NCI-H2227 treated with DMSO at 0.1 percent for 48 hours (cell line): ENCODE measurements at regions not wholly inside any gene's neighbourhood (a gene's known extent, or its start where the extent isn't known, plus 50 kb on each side); places are given as distances from the start of the nearest gene placed in this dataset.
"Not testable (repeated sequence)": the region's sequence is repeated elsewhere in the genome, so short reads cannot be mapped to it uniquely, and the experiment has no call there.

Experiments used
- DNase-seq: peaks from one replicate; lab custom pipeline; 2025; lab: John Stamatoyannopoulos, UW

- DNase-seq: no peak
These were observed 202.1 kb upstream of the WWC1 start for GRCh38 chr5:168089201-168089887.

DNA sequence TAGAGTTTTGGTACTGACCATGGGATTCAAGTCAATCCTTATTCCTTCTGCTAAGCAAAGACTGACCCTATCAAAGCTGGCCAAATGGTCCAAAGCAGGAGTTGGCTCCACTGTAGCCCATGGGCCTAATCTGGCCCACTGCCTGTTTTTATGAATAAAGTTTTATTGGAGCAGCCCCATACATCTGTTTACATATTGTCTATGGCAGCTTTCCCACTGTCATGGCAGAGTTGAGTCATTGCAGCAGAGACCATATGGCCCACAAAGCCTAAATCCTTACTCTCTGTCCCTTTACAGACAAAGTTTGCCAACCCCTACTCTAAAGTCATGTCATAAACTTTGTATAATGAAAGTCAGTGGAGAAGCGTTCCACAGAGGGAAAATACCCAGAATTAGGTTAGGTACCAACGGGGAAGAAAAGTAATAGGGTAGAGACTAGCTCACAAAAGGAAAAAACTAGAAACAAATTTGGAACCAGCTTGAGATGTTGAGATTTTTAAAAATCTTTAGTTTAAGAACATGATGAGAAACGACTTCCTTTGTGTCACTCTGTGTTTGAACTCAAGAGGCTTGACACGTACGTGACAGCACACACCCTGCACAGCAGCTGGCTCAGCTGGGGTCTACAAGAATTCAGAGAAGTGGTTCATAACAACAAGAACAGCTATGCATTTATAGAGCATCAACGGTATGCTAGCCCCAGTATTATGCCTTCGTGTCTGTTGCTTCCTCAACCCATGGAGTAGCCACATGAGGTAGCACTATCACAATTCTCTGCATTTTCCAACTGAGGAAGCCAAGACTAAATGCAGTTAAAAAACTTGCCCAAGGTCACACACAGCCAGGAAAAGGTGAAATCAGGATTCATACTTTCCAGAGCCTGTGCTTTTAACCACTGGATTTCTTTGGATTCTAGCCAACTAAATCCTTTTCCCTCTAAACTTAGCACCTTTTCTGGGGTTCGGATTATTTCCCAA is 198.9 kb upstream of the WWC1 start:
- no peak for DNase-seq

DNA sequence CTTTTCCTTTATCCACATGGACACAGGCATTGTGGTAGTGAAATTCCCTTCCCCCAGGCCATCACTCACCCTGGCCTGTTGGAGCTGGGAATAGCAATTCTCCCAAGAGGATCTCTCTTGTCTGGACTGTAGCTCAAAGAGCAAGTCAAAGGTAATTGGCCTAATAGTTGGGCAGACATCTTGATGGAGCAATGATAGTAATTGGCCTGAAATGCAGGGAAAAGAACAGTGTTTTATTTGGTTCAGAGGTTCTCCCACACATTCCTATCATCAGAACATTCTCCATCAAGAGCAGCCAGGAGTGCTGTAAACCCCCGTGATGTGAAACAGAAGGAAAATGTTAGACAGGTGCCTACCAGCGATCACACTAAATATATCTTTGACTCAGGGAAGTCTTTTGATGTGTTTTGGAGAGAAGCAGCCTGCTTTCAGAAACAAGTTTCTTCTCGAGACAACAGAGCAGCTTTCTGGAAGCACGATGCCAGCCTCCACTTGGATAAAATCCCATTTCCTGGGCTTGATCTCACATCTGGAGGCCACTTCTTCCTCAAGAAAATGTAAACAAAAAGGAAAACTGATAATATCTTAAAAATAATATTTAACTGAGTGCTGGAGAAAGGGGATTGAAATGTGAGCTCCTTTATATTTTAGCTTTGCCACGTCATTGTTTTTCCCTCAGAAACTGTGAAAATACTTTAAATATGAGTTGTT is 198.1 kb upstream of the WWC1 start:
- peak; percentile 14 for DNase-seq

DNA sequence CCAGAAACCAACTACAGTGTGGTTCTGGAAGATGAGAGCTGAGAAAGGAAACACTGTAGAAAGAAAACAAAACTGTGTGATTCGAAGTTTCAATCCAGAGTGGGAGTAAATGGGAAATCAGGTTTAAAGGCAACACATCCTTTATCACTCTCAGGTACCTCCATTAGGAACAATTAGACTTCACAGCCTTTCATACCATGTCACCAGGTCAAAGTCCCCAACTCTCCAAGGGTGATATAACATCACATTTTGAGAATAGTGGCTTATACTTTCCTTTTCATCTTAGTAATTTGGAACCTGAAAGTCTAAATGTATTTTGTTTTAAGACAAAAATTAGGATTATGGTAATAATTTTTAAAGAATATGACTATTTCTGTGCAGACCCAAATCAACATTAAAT is 194.9 kb upstream of the WWC1 start:
- DNase-seq: no peak

DNA sequence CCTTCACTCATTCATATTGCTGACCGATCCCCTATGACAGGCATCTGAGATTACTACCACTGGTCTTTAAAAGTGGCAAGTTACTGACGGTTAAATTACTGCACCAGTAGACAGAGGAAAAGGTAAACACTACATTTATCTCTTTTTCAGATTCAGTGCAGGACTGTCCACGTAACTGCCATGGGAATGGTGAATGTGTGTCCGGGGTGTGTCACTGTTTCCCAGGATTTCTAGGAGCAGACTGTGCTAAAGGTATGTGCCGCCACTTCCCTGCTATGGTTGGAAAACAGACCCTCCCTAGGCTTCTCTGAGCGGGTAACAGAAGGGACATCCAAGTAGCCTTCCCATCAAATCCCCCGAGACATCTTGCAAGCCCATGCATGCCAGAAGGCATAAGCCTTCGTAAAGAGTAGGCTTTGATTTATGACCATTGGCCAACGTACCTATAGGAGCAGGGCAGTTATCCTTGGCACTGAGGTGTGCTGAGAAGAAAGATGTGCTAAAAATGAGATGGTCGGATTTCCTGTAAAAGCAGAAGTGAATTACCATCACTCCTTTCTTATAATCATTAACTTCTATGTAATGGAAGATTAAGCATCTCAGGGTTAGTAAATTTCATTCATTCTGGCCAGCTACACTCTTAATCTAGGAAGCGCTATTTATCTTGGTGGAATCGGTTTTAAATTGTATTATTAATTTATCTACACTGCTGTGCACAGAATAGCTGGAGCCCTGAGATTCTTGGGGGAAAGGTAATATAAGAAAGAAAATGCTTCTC is 193.4 kb upstream of the WWC1 start:
- DNase-seq: no peak

- DNase-seq: no peak
These were observed 190.1 kb upstream of the WWC1 start for GRCh38 chr5:168101352-168101751.

GRCh38 chr5:168103018-168103417 is 188.4 kb upstream of the WWC1 start:
- DNase-seq: not testable (repeated sequence)

GRCh38 chr5:168104350-168104749 is 187.1 kb upstream of the WWC1 start:
- no peak for DNase-seq

GRCh38 chr5:168104811-168105481 is 186.5 kb upstream of the WWC1 start:
- DNase-seq: no peak

GRCh38 chr5:168106008-168106761 is 185.3 kb upstream of the WWC1 start:
- no peak for DNase-seq

DNA sequence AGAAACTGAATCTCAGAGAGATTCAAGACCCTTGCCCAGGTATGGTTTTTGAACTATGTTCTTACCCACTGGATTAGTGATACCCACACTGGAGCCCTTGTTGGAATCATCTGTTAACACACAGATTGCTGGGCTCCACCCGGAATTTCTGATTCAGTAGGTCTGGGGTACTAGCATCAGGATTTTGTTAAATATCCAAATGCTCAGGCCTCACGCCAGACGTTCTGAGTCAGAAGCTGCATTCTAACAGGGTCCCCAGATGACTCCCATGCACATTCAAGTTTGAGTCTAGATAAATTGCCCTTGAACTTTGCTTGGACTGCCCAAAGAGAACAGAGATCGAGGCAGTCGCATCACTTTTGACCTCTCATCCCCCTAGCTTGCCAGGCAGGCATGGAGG is 182.0 kb upstream of the WWC1 start:
- no peak for DNase-seq

DNA sequence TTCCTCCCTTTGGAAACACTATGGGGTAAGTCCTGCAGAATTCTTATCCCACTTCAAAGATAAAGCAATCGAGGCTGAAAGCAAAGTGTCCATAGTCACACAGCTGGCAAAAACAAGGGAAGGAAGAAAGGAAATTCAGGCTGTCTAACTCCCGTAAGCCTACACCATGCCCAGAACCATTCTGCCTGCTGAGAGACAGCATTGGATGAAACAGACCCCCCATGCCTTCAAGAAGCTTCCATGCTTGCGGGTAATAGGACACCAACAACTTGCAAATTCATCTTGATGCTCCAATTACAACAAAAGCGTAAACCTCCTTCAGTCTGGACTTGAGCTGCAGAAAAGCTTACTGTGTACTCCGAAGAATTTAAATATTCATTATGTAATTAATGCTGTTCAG is 181.1 kb upstream of the WWC1 start:
- DNase-seq: no peak

DNA sequence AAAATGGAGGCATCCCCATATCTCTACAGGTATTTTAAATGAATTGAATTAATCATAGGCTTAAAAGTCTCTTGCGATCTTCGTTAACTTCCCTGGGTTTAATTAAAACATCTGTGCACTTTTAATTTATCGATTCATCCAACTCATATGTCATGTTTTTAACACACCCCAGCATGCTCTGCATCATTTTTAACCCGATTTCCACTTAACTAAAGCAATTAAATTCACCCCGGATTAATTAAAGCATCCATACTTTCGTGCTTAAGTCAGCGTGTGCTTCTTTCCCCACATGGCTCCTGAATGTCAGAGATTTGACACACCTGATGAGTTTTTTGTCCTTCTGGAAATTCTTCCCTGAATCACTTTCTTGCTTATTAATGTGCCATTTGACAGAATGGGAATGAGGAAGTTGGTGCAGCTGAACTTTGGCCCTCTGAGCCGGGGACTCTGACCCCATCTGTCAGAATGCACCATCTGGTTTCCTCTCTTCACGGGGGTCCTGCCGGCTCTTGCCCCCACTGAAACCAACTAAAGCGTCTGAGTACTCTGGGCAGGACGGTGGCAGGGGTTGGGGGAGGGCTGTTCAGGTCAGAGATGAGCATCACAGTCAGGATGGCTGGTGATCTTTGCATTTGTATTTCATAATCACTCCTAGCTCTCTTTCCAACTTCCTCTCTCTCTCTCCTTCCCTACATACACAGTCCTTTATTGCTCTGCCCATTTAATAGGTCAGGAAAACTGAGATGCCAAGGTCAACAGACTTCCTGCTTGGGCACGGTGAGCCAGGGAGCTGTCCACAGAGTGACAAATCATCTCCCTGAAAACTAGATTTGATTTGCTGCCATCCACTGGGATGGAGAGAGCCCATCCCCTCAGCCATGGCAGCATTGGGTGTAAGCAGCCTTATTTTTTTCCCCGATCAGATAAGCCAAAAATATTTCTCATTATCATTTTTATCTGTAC is 180.3 kb upstream of the WWC1 start:
- no peak for DNase-seq

DNA sequence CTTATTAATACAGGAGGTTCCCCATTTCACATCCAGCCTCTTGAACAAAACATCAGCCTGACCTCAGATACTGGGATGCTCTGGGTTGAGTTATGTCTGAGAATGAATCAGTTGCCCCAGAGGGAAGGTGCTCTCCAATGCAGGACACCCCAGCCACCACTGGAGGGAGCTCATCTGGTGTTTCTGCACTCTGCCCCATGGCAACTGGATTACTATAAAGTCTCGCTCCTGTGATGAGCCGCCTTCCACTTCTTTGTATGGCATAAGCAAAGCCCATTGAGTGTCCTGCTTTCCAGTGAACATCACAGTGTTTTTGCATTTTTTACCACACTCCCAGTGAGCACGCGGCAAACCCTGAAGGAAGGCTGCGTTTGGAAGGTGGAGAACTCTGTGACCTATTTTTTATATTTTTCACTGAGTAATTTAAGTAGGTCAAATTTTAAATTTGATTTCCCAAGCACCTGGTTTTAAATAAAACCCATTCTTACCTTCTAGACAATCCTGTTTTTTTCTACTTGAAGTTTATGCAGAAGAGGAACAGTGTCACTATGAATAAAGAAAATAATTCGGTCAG is 176.9 kb upstream of the WWC1 start:
- DNase-seq: peak; percentile 3

GRCh38 chr5:168117469-168117868 is 174.0 kb upstream of the WWC1 start:
- no peak for DNase-seq

GRCh38 chr5:168118042-168118668 is 173.3 kb upstream of the WWC1 start:
- DNase-seq: no peak

DNA sequence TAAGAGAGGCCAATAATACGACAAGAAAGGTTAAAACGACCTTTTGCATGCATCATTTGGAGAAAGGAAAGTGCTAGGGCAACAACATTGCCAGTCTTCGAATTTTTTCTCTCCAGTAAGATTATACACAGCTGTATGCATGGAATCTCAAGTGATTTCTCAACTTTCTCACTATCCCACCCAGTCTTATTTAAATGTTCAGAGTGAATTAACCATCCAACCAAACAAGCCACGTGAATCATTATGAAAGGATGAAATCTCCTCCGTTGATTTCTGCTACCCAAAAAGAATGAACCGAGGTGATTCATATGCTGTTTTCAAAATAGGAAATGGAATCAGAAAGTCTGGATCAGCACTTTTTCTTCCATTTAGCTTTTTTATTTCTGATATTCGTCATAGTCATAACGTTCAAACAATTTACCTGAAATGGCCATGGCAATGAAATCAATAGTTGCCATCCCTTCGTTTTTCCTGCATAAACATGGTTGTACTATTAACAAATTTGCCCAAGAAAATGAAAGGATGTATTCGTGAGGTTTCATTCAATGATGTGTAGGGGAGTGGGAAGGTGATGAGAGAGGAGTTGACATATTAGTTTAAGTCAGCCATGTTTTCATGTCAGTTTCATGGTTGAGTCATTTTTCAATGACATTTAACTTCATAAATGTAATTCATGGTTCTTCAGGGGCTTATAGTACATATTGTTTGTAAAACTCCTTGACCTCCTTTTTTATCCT is 170.9 kb upstream of the WWC1 start:
- no peak for DNase-seq

GRCh38 chr5:168121138-168121494 is 170.3 kb upstream of the WWC1 start:
- peak; percentile 20 for DNase-seq
